DOHH2 (cell line): ENCODE measurements at regions not wholly inside any gene's neighbourhood (a gene's known extent, or its start where the extent isn't known, plus 50 kb on each side); places are given as distances from the start of the nearest gene placed in this dataset.

Experiments used
- H3F3A ChIP-seq: fragments of 200-600 bp; sonication (generic), shearing (Covaris generic); 2 replicates; pipeline ENCODE4 v1.6.0; 2016; ENCODE audit warnings: antibody characterized with exemption, mild to moderate bottlenecking; ENCODE audit not compliant: control insufficient read depth, insufficient read depth
- H3K27ac ChIP-seq: fragments of 200-600 bp; sonication (generic); 2 replicates; pipeline ENCODE4 v1.5.1; 2014; ENCODE audit warnings: low read depth, mild to moderate bottlenecking, low read length, moderate library complexity
- H3K27me3 ChIP-seq: fragments of 200-600 bp; sonication (generic); 2 replicates; pipeline ENCODE4 v1.6.1; 2014; ENCODE audit warnings: mild to moderate bottlenecking, low read length, mixed read lengths; ENCODE audit not compliant: control insufficient read depth
- H3K36me3 ChIP-seq: fragments of 200-600 bp; sonication (generic); 2 replicates; pipeline ENCODE4 v1.6.1; 2014; ENCODE audit warnings: mild to moderate bottlenecking, low read length, moderate library complexity, mixed read lengths; ENCODE audit not compliant: control insufficient read depth
- H3K4me1 ChIP-seq: fragments of 200-600 bp; sonication (generic); 2 replicates; pipeline ENCODE4 v1.6.1; 2014; ENCODE audit warnings: mild to moderate bottlenecking, low read length, mixed read lengths; ENCODE audit not compliant: control insufficient read depth
- H3K4me2 ChIP-seq: fragments of 200-600 bp; sonication (generic); 2 replicates; pipeline ENCODE4 v1.6.0; 2014; ENCODE audit warnings: mild to moderate bottlenecking, low read length, moderate library complexity
- H3K4me3 ChIP-seq: fragments of 200-600 bp; sonication (generic); 2 replicates; pipeline ENCODE4 v1.5.1; 2014; ENCODE audit warnings: mild to moderate bottlenecking, low read length, mixed read lengths
- H3K79me2 ChIP-seq: fragments of 200-600 bp; sonication (generic); 2 replicates; pipeline ENCODE4 v1.6.1; 2014; ENCODE audit warnings: mild to moderate bottlenecking, low read length, mixed read lengths; ENCODE audit not compliant: control insufficient read depth
- H3K9me2 ChIP-seq: fragments of 200-600 bp; sonication (generic); replicated peaks from 2 replicates; pipeline ENCODE4 v1.6.1; 2014; ENCODE audit warnings: mild to moderate bottlenecking, low read length, mixed read lengths; ENCODE audit not compliant: control insufficient read depth
- H3K9me3 ChIP-seq: fragments of 200-600 bp; sonication (generic); 2 replicates; pipeline ENCODE4 v1.6.1; 2014; ENCODE audit warnings: antibody characterized with exemption, low read length, mixed read lengths; ENCODE audit not compliant: control insufficient read depth, insufficient read depth
- H4K20me1 ChIP-seq: fragments of 200-600 bp; sonication (generic); 2 replicates; pipeline ENCODE4 v1.6.0; 2014; ENCODE audit warnings: low read depth, mild to moderate bottlenecking, antibody characterized with exemption, low read length, moderate library complexity; ENCODE audit not compliant: control insufficient read depth, insufficient read depth
- EZH2phosphoT487 ChIP-seq: fragments of 200-600 bp; sonication (generic); IDR thresholded peaks from 2 replicates; pipeline ENCODE4 v1.6.1; 2017; ENCODE audit warnings: borderline replicate concordance, mild to moderate bottlenecking, antibody characterized with exemption, low read length, moderate library complexity, mixed read lengths
- TF ChIP-seq, protein P1 (sequence below): fragments of 200-600 bp; sonication (generic); IDR thresholded peaks from one replicate; pipeline ENCODE4 v1.5.1; 2014; ENCODE audit warnings: antibody characterized with exemption, mild to moderate bottlenecking, low read depth, low read length; ENCODE audit not compliant: poor library complexity, severe bottlenecking

DNA sequence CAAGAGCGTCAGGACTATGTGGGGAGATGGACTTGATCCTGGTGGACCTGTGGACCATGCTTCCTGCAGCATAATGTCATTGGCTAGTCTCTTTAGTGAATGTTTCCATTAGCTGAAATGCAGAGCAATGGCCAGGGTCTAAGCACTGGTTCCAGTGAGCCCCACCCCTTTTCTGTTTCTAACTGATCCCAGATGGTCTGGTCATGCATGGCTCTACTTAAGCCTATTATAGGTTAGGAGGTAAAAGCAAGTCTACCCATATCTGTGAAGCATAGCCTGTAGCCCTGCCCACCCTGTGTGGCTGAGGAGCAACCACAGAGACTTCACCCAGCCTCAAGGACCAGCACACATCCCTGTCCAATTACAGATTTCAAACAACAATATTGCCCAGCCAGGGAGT lies 419.2 kb downstream of the ZNF385D start:
- TF ChIP-seq, protein P1, sequence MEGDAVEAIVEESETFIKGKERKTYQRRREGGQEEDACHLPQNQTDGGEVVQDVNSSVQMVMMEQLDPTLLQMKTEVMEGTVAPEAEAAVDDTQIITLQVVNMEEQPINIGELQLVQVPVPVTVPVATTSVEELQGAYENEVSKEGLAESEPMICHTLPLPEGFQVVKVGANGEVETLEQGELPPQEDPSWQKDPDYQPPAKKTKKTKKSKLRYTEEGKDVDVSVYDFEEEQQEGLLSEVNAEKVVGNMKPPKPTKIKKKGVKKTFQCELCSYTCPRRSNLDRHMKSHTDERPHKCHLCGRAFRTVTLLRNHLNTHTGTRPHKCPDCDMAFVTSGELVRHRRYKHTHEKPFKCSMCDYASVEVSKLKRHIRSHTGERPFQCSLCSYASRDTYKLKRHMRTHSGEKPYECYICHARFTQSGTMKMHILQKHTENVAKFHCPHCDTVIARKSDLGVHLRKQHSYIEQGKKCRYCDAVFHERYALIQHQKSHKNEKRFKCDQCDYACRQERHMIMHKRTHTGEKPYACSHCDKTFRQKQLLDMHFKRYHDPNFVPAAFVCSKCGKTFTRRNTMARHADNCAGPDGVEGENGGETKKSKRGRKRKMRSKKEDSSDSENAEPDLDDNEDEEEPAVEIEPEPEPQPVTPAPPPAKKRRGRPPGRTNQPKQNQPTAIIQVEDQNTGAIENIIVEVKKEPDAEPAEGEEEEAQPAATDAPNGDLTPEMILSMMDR = no peak
- no peak for TF ChIP-seq EZH2phosphoT487
- Histone ChIP-seq H3K27ac (no peak overlapping the region), H3K36me3 (no peaks in the 10 kb centered on the region), H3K4me2 (no peak overlapping the region), H3K79me2 (no peaks in the 10 kb centered on the region), H4K20me1 (no peaks in the 10 kb centered on the region), H3F3A (no peaks in the 10 kb centered on the region), H3K4me1 (no peaks in the 10 kb centered on the region), H3K9me3 (no peaks in the 10 kb centered on the region), H3K4me3 (no peak overlapping the region), H3K27me3 (no peaks in the 10 kb centered on the region), H3K9me2 (no peaks in the 10 kb centered on the region)

DNA sequence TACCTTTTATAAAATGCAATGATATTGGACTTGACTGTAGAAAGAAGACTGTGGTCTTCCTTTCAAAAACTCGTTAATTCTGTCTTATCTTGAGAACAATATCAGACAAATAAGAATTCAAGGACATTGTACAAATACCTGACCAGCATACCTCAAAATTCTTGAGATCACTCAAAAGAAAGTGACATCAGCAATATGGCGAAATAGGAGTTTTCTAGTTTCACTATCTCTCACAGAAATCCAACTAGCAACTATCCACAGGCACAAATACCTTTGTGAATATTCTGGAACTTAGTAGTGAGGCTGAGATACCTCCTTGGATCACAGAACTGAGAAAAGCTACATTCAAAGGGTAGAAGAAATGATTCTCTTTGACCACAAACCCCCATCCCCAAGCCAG lies 419.7 kb downstream of the ZNF385D start:
- H3K79me2 ChIP-seq = no peaks in the 10 kb centered on the region
- no peak overlapping the region for H3K27ac ChIP-seq
- no peaks in the 10 kb centered on the region for H4K20me1 ChIP-seq
- no peaks in the 10 kb centered on the region for H3K27me3 ChIP-seq
- no peaks in the 10 kb centered on the region for H3K9me2 ChIP-seq
- H3K4me2 ChIP-seq = no peak overlapping the region
- H3K4me3 ChIP-seq = no peak overlapping the region
- H3K4me1 ChIP-seq = no peaks in the 10 kb centered on the region
- TF ChIP-seq, protein P1 = no peak
- no peak for TF ChIP-seq EZH2phosphoT487
- no peaks in the 10 kb centered on the region for H3F3A ChIP-seq
- H3K36me3 ChIP-seq = no peaks in the 10 kb centered on the region
- no peaks in the 10 kb centered on the region for H3K9me3 ChIP-seq

DNA sequence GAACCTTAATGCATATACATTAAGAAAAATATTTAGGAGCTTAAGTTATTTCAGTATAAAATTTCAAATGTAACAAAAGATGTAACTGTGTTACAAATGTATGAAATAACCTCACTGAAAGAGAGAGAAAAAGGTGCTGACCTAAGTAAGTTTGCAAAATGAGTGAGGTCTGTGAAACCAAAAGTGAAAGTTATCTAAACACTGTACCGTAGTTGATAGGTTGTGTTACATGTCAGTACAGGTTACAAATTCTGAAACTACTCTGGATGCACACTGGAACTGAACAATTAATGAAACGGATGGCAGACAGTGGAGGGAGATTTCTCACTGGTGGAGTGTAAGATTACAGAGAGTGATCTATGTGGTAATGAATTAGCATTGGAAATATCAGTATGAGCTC lies 420.7 kb downstream of the ZNF385D start:
- Histone ChIP-seq H3K4me2 (no peak overlapping the region), H3K27ac (no peak overlapping the region), H3K9me3 (no peaks in the 10 kb centered on the region), H3K79me2 (no peaks in the 10 kb centered on the region), H3K27me3 (no peaks in the 10 kb centered on the region), H4K20me1 (no peaks in the 10 kb centered on the region), H3K9me2 (no peaks in the 10 kb centered on the region), H3K4me3 (no peak overlapping the region), H3K4me1 (no peaks in the 10 kb centered on the region), H3K36me3 (no peaks in the 10 kb centered on the region), H3F3A (no peaks in the 10 kb centered on the region)
- TF ChIP-seq EZH2phosphoT487 = no peak
- TF ChIP-seq, protein P1 = no peak

DNA sequence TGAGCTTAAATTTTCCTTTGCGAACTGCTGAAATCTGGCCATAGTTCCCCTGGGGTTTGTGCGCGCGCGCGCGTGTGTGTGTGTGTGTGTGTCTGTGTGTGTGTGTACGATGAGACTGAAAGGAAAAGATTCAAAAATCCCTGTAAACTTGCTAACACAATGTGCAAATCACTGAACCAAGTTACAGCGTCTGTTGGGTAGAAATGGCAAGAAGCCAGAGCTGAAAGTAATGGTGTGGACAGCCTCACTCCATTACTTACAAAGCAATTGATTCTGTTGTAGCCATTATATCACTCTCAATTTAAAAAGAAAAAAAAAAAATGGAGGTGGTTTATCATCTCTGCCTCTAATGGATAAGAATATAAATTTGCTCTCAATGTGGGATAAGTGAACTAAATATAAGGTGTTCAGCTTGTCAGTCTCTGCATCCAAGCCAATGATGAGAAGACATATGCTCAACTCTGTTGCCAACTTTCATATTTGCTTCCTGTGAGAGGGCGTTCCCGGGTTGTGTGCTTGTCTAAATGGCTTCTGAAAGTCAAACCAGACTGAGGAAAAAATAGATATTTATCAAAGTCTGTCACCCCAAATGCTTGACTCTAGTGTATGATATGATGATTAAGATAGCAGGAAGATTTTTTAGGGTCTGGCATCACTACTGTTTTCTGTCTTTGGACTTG lies 422.2 kb downstream of the ZNF385D start:
- Histone ChIP-seq H3K4me3 (no peak overlapping the region), H3K4me1 (no peaks in the 10 kb centered on the region), H3K79me2 (no peaks in the 10 kb centered on the region), H3K9me3 (no peaks in the 10 kb centered on the region), H3K27me3 (no peaks in the 10 kb centered on the region), H3K4me2 (no peak overlapping the region), H3K9me2 (no peaks in the 10 kb centered on the region), H3K36me3 (no peaks in the 10 kb centered on the region), H3F3A (no peaks in the 10 kb centered on the region), H3K27ac (no peak overlapping the region), H4K20me1 (no peaks in the 10 kb centered on the region)
- TF ChIP-seq EZH2phosphoT487 = no peak
- TF ChIP-seq, protein P1 = no peak
